Daoy (cell line): ENCODE measurements at regions not wholly inside any gene's neighbourhood (a gene's known extent, or its start where the extent isn't known, plus 50 kb on each side); places are given as distances from the start of the nearest gene placed in this dataset.
A peak's percentile ranks its signal among the peaks of the same experiment; 100 is the strongest.
"Not testable (repeated sequence)": the region's sequence is repeated elsewhere in the genome, so short reads cannot be mapped to it uniquely, and the experiment has no call there.

Source experiments
- DNase-seq: peaks from one replicate; pipeline ENCODE4 v3.0.0-alpha.2; 2015; ENCODE audit warnings: low read depth

DNA sequence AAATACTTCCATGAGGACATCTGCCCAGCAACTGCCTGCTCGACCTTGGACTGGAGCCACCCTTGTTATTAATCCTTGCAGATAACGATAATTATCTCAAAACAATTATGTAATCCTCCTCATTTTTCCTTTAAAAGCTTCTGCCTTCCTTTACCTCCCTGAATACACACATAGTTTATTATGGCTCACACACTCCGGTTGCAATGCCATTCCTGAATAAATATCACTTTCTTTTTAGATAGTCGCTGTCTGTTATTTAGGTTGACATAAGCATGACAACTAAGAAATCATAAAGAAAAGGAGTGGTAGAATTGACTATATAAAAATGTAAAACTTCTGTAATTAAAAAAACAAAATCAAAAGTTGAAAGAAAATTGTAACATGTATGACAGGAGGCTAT is 64.8 kb downstream of the B4GALT7 start:
- not testable (repeated sequence) for DNase-seq

GRCh38 chr5:177665172-177665571 is 65.2 kb downstream of the B4GALT7 start:
- DNase-seq = not testable (repeated sequence)

GRCh38 chr5:177665960-177666359 is 66.0 kb downstream of the B4GALT7 start:
- not testable (repeated sequence) for DNase-seq

DNA sequence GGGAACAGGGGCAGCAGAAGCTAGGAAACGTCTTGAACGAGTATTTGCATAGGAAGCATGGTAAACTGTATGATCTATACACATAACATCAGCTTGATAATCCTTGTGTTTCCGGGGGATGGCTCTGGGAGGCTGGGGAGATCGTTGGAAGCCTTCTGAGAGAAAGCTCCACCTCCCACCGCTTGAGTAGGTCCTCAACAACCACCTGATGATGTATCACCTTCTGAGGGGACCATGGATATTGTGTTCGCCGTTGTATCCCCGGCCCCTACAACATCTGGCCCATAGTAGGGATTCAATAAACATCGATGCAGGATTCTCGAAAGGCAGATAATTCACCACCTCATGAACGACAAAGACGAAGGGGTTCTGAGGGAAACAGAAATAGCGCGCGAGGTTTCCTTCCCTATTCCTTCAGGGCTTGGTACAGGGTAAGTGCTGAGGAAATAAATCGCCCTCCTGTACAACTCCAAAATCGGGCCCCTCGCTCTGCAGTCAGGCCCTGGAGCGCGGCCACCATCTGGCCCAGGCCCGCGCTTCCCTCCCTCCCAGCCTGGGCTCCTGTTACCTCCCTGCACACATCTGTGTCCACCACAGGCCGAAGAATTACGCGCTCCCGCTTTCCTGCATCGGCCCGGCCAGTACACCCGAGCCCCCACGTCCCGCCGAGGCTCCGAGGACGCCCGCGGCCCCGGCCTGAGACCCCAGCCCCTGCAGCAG is 71.3 kb downstream of the B4GALT7 start:
- DNase-seq = not testable (repeated sequence)

GRCh38 chr5:177671755-177672690 is 72.1 kb downstream of the B4GALT7 start:
- DNase-seq = peak; percentile 73
